Skeletal muscle tissue (tissue), 3 donors: ENCODE measurements at regions not wholly inside any gene's neighbourhood (a gene's known extent, or its start where the extent isn't known, plus 50 kb on each side); places are given as distances from the start of the nearest gene placed in this dataset.
"Not testable (repeated sequence)": the region's sequence is repeated elsewhere in the genome, so short reads cannot be mapped to it uniquely, and the experiment has no call there.

Experiments used
- H3K27ac ChIP-seq: one replicate; pipeline ENCODE4 v1.7.0; 2013; ENCODE audit warnings: mild to moderate bottlenecking, low read depth, low read length, inconsistent platforms
- H3K27me3 ChIP-seq, 3 donors: one replicate each; pipeline ENCODE4 v1.7.0; 2013; ENCODE audit warnings: low read length in 3 of 3; ENCODE audit not compliant: control insufficient read depth in 3 of 3, insufficient read depth in 3 of 3
- H3K36me3 ChIP-seq, 3 donors: one replicate each; pipeline ENCODE4 v1.7.0; 2013; ENCODE audit warnings: low read length in 3 of 3; ENCODE audit not compliant: control insufficient read depth in 3 of 3, insufficient read depth in 3 of 3
- H3K4me1 ChIP-seq, 3 donors: one replicate each; pipeline ENCODE4 v1.7.0; 2013; ENCODE audit warnings: low read length in 3 of 3, mild to moderate bottlenecking in 3 of 3; ENCODE audit not compliant: control insufficient read depth in 3 of 3, insufficient read depth in 3 of 3
- H3K4me3 ChIP-seq, 3 donors: one replicate each; pipeline ENCODE4 v1.7.0; 2013; ENCODE audit warnings: low read length in 3 of 3
- H3K9ac ChIP-seq, 3 donors: one replicate each; pipeline ENCODE4 v1.7.0; 2013; ENCODE audit warnings: low read length in 3 of 3, mild to moderate bottlenecking in 3 of 3, moderate library complexity in 2 of 3, low read depth in 1 of 3
- H3K9me3 ChIP-seq, 3 donors: one replicate each; pipeline ENCODE4 v1.7.0; 2013; ENCODE audit warnings: low read length in 3 of 3; ENCODE audit not compliant: control insufficient read depth in 3 of 3
- donor health status: Osteomylitis.

DNA sequence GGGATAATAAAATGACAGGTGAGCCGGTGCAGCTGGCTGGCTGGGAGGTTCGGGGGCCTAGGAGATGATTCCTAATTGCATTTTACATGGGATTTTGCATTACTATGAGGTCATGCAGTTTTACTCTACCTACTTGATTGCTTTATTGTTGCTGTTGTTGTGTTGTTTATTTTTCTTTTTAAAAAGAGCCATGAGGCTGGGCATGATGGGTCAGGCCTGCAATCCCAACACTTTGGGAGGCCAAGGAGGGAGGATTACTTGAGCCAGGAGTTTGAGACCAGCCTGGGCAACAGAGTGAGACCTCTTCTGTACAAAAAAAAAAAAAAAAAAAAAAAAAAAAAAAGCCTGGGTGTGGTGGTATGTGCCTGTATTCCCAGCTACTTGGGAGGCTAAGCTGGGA is 104.8 kb downstream of the GJA1 start:
- Histone ChIP-seq H3K4me1 (no peaks in the 10 kb centered on the region), H3K27me3 (no peaks in the 10 kb centered on the region), H3K9me3 (no peaks in the 10 kb centered on the region), H3K9ac (no peak overlapping the region), H3K36me3 (no peaks in the 10 kb centered on the region), H3K27ac (no peak overlapping the region), H3K4me3 (no peak overlapping the region)

DNA sequence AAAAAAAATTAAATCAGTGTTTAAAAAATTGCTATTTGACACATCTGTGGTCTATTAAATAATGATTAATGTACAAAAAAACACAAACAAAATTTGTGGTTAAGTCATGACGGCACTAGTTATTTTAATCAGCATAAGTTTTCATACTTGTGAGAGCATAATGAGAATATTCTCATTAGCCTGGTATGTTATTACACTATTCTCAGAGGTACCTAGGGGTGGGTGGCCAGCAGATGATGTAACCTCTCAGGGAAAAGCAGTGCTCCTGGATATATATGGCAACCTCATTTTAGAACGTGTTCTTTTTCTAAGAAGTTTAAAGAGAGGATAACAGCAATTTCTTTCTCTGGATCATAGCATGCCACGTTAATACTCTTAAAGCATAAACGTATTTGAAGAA is 109.2 kb downstream of the GJA1 start:
- H3K4me1 ChIP-seq, result no peaks in the 10 kb centered on the region
- no peak overlapping the region for H3K9ac ChIP-seq
- H3K27me3 ChIP-seq, result no peaks in the 10 kb centered on the region
- H3K27ac ChIP-seq, result no peak overlapping the region
- H3K9me3 ChIP-seq, result no peaks in the 10 kb centered on the region
- H3K4me3 ChIP-seq, result no peak overlapping the region
- H3K36me3 ChIP-seq, result no peaks in the 10 kb centered on the region

DNA sequence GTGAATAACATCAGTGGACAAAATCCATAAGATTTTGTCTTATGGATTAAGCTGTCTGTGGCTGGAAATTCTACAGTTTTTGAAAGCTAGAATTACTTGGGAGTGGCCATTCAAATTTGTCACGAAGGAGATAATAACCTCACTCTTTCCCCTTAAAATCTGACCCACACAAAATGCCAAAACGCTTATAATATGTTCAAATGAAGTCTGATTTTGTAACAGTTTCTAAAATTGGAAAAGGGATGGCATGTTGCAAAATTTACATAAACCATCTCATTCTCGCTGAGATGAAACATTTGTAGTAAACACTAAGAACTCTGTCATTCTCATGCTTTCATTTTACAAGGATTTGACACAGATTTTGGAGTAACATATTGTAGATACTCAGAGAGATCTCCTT is 112.7 kb downstream of the GJA1 start:
- H3K4me1 ChIP-seq, result no peaks in the 10 kb centered on the region
- no peaks in the 10 kb centered on the region for H3K9me3 ChIP-seq
- no peak overlapping the region for H3K9ac ChIP-seq
- H3K27ac ChIP-seq, result no peak overlapping the region
- no peaks in the 10 kb centered on the region for H3K27me3 ChIP-seq
- H3K4me3 ChIP-seq, result no peak overlapping the region
- H3K36me3 ChIP-seq, result no peaks in the 10 kb centered on the region

DNA sequence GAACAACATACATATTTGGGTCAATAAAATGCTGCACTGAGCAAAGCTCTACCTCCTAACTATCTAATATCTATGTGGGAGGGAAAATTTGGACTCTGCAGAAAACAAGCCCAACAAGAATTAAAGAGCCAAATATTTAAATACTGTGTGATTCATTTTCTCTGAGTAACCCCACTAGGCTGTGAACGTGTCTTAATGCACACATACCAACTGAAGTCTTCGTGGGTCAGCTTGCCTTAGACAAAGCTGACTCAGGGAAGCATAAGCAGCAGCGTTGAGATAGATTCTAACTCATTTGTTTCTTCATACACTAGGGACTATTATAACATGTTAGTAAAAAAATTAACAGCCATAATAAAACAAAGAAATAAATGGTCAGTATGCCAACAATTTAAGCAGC is 114.3 kb downstream of the GJA1 start:
- Histone ChIP-seq H3K4me1 (no peaks in the 10 kb centered on the region), H3K9ac (no peak overlapping the region), H3K4me3 (no peak overlapping the region), H3K27me3 (no peaks in the 10 kb centered on the region), H3K9me3 (no peaks in the 10 kb centered on the region), H3K36me3 (no peaks in the 10 kb centered on the region), H3K27ac (no peak overlapping the region)

DNA sequence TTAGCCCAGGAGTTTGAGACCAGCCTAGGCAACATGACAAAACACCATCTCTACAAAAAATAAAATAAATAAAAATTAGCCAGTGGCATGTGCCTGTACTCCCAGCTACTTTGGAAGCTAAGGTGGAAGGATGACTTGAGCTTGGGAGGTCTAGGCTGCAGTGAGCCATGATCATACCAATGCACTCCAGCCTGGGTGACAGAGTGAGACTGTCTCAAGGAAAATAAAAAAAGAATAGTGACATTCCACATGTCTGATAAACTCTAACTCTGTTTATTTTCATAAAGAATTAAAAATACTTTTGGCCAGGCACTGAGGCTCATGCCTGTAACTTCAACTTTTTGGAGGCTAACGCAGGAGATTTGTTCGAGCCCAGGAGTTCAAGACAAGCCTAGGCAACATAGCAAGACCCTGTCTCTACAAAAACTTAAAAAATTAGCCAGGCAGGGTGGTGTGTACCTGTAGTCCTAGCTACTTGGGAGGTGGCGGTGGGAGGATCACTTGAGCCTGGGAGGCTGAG is 115.1 kb downstream of the GJA1 start:
- no peak overlapping the region for H3K4me3 ChIP-seq
- no peaks in the 10 kb centered on the region for H3K9me3 ChIP-seq
- no peak overlapping the region for H3K9ac ChIP-seq
- no peaks in the 10 kb centered on the region for H3K4me1 ChIP-seq
- H3K27ac ChIP-seq, result no peak overlapping the region
- no peaks in the 10 kb centered on the region for H3K36me3 ChIP-seq
- no peaks in the 10 kb centered on the region for H3K27me3 ChIP-seq

DNA sequence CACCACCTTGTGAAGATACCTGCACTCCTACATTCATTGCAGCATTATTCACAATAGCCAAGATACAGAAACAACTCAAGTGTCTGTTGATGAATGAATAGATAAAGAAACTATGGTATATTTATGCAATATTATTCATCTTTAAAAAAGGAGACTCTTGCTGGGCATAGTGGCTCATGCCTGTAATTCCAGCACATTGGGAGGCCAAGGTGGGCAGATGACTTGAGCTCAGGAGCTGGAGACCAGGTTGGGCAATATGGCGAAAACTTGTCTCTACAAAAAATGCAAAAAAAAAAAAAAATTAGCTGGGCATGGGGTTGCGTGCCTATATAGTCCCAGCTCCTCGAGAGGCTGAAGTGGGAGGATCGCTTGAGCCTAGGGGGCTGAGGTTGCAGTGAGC is 119.8 kb downstream of the GJA1 start:
- H3K36me3 ChIP-seq, result no peaks in the 10 kb centered on the region
- no peaks in the 10 kb centered on the region for H3K9me3 ChIP-seq
- H3K4me1 ChIP-seq, result no peaks in the 10 kb centered on the region
- H3K27me3 ChIP-seq, result no peaks in the 10 kb centered on the region
- H3K4me3 ChIP-seq, result no peak overlapping the region
- no peak overlapping the region for H3K27ac ChIP-seq
- H3K9ac ChIP-seq, result no peak overlapping the region

DNA sequence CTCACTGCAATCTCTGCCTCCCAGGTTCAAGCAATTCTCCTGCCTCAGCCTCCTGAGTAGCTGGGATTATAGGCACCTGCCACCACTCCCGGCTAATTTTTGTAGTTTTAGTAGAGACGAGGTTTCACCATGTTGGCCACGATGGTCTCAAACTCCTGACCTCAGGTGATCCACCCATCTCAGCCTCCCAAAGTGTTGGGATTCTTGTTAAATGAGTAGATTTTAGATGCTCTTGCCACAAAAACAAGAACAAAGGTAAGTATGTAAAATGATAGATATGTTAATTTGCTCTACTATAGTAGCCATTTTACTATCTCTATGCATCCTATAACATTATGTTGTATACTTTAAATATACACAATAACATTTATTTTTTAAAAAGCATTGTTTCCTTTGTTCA is 120.7 kb downstream of the GJA1 start:
- not testable (repeated sequence) for H3K9ac ChIP-seq, H3K4me1 ChIP-seq, H3K4me3 ChIP-seq, H3K9me3 ChIP-seq, H3K36me3 ChIP-seq, H3K27me3 ChIP-seq, H3K27ac ChIP-seq

DNA sequence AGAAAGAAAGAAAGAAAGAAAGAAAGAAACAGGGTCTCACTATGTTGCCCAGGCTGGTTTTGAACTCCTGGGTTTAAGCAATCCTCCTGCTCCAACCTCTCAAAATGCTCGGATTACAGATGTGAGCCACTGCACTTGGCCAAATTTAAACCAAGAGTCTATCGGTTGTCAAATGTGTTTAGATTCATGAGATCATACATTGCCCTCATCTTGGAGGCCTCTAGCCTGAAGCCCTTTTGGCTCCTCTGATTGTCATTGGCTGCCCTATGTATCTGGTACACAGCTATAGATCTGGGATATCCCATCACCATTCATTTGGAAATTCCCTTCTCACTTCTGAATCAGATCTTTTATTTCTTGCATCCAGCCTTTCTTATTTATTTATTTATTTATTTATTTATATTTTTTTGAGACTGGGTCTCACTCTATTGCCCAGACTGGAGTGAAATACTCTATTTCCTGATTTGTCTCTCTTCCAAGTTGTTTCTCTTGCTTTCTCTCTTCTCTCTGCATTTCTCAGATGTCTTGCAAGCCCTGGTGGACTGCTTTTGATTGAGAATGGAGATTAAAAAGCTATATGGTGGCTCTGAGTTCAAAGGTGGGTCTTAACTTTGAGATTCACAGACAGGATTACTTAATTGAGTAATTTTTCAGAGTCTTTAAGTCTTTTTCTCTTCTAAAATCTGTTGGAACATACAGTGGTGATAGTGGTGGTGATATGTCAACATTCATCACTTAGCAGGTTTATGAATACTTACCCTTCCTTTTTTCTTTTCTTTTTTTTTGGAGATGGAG is 121.9 kb downstream of the GJA1 start:
- H3K36me3 ChIP-seq, result no peaks in the 10 kb centered on the region
- H3K4me1 ChIP-seq, result no peaks in the 10 kb centered on the region
- H3K27me3 ChIP-seq, result no peaks in the 10 kb centered on the region
- H3K27ac ChIP-seq, result no peak overlapping the region
- H3K4me3 ChIP-seq, result no peak overlapping the region
- H3K9ac ChIP-seq, result no peak overlapping the region
- no peaks in the 10 kb centered on the region for H3K9me3 ChIP-seq

DNA sequence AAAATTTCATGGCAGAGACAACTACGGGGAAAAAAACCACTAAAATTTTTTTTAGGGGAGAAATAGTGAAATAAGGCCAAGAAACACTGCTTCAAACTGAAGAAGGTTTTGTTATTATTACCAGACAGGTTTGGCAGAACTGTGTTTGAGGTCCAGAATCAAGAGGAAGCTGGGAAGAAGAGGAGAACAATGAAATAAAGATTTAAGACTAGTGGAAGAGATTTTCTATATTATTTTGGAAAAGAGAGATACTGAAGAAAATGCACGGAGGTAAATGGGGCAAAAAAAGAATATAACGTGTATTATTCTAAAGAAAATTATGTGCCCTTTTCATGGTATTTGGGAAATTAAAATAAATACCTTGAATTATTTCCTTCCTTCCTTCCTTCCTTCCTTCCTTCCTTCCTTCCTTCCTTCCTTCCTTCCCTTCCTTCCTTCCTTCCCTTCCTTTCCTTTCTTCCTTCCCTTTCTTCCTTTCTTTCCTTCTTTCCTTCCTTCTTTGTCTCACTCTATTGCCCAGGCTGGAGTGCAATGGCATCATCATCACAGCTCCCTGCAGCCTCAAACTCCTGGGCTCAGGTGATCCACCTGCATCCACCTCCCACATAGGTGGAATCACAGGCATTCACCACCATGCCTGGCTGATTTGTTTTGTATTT is 124.3 kb downstream of the GJA1 start:
- no peak overlapping the region for H3K27ac ChIP-seq
- peaks cover 0 to 3% (median 2%) of the 10 kb centered on the region in 3 donors for H3K9me3 ChIP-seq
- no peaks in the 10 kb centered on the region for H3K4me1 ChIP-seq
- H3K36me3 ChIP-seq, result no peaks in the 10 kb centered on the region
- no peak overlapping the region for H3K9ac ChIP-seq
- H3K27me3 ChIP-seq, result no peaks in the 10 kb centered on the region
- H3K4me3 ChIP-seq, result no peak overlapping the region

DNA sequence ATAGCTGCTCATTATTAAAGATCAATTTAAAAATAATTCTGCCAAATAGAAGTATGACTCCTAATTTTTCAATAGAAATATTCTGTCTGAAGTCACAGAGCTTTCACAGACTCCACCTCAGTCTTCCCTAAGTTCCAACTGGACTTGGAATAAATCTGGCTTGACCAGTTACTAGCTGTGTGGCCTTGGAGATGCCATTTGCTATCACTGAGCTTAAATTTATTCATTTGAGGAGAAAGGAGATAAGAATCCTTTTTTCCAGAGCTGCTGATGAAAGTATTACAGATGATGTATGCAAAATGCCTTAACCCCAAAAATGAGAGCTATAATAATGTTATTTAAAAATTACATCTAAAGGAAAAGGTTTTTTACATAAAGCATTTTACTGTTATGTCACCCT is 125.0 kb downstream of the GJA1 start:
- no peaks in the 10 kb centered on the region for H3K27me3 ChIP-seq
- H3K36me3 ChIP-seq, result no peaks in the 10 kb centered on the region
- H3K27ac ChIP-seq, result no peak overlapping the region
- no peak overlapping the region for H3K4me3 ChIP-seq
- peaks cover 2 to 5% (median 3%) of the 10 kb centered on the region in 3 donors for H3K9me3 ChIP-seq
- H3K4me1 ChIP-seq, result no peaks in the 10 kb centered on the region
- no peak overlapping the region for H3K9ac ChIP-seq
